Progenitor cell of endocrine pancreas (in vitro differentiated cells): ENCODE measurements at regions not wholly inside any gene's neighbourhood (a gene's known extent, or its start where the extent isn't known, plus 50 kb on each side); places are given as distances from the start of the nearest gene placed in this dataset.
"Not testable (repeated sequence)": the region's sequence is repeated elsewhere in the genome, so short reads cannot be mapped to it uniquely, and the experiment has no call there.

ENCODE experiments used
- DNase-seq: peaks from one replicate; pipeline ENCODE4 v3.0.0; 2021; ENCODE audit warnings: low spot score; ENCODE audit not compliant: unreplicated experiment
- H3K27ac Mint-ChIP-seq: 2 replicates; pipeline ENCODE4 v1.8.0; 2021; ENCODE audit warnings: mild to moderate bottlenecking, moderate library complexity, mixed read lengths
- H3K27me3 Mint-ChIP-seq: 2 replicates; pipeline ENCODE4 v1.8.0; 2021; ENCODE audit warnings: mixed read lengths
- H3K36me3 Mint-ChIP-seq: 2 replicates; pipeline ENCODE4 v1.8.0; 2022; ENCODE audit warnings: mixed read lengths; ENCODE audit not compliant: insufficient read depth
- H3K4me1 Mint-ChIP-seq: 2 replicates; pipeline ENCODE4 v1.8.0; 2021; ENCODE audit warnings: low read depth, mixed read lengths
- H3K4me3 Mint-ChIP-seq: 2 replicates; pipeline ENCODE4 v1.8.0; 2021; ENCODE audit warnings: low read depth, mild to moderate bottlenecking, moderate library complexity, mixed read lengths
- H3K9me3 Mint-ChIP-seq: 2 replicates; pipeline ENCODE4 v1.8.0; 2021; ENCODE audit warnings: low read depth, mixed read lengths
- CTCF ChIP-seq: fragments of 200-600 bp; sonication (generic); IDR thresholded peaks from one replicate; pipeline ENCODE4 v1.5.0; 2021; ENCODE audit warnings: antibody characterized with exemption, mild to moderate bottlenecking; ENCODE audit not compliant: unreplicated experiment

- H3K9me3 Mint-ChIP-seq = no peaks in the 10 kb centered on the region
- H3K27me3 Mint-ChIP-seq = peaks cover 5% of the 10 kb centered on the region
- DNase-seq = no peak
- no peaks in the 10 kb centered on the region for H3K4me1 Mint-ChIP-seq
- TF ChIP-seq CTCF = no peak
- H3K4me3 Mint-ChIP-seq = no peak overlapping the region
- H3K36me3 Mint-ChIP-seq = no peaks in the 10 kb centered on the region
- no peak overlapping the region for H3K27ac Mint-ChIP-seq
These were observed 82.9 kb upstream of the NAMPT start for GRCh38 chr7:106367664-106368063.

GRCh38 chr7:106367018-106367420, 82.2 kb upstream of the NAMPT start:
- Mint-ChIP-seq H3K9me3 (no peaks in the 10 kb centered on the region), H3K4me3 (no peak overlapping the region), H3K27me3 (peaks cover 7% of the 10 kb centered on the region), H3K36me3 (no peaks in the 10 kb centered on the region), H3K27ac (no peak overlapping the region), H3K4me1 (no peaks in the 10 kb centered on the region)
- TF ChIP-seq CTCF = no peak
- no peak for DNase-seq

GRCh38 chr7:106365252-106366005, 80.6 kb upstream of the NAMPT start:
- Mint-ChIP-seq H3K27ac (no peak overlapping the region), H3K9me3 (peaks cover 6% of the 10 kb centered on the region), H3K4me1 (no peaks in the 10 kb centered on the region), H3K36me3 (no peaks in the 10 kb centered on the region), H3K27me3 (peaks cover 12% of the 10 kb centered on the region), H3K4me3 (no peak overlapping the region)
- no peak for DNase-seq
- TF ChIP-seq CTCF = no peak

GRCh38 chr7:106362507-106362906, 77.7 kb upstream of the NAMPT start:
- H3K27me3 Mint-ChIP-seq = peaks cover 12% of the 10 kb centered on the region
- not testable (repeated sequence) for H3K27ac Mint-ChIP-seq

GRCh38 chr7:106358103-106358663, 73.4 kb upstream of the NAMPT start:
- no peak for DNase-seq
- Mint-ChIP-seq H3K4me1 (peaks cover 2% of the 10 kb centered on the region), H3K4me3 (no peak overlapping the region), H3K9me3 (peaks cover 8% of the 10 kb centered on the region), H3K36me3 (no peaks in the 10 kb centered on the region), H3K27me3 (peaks cover 16% of the 10 kb centered on the region), H3K27ac (no peak overlapping the region)
- no peak for TF ChIP-seq CTCF

More at GRCh38 chr7:106362507-106362906, 77.7 kb upstream of the NAMPT start:
- H3K9me3 Mint-ChIP-seq, H3K4me3 Mint-ChIP-seq, DNase-seq, H3K4me1 Mint-ChIP-seq, H3K36me3 Mint-ChIP-seq: not testable (repeated sequence)

GRCh38 chr7:106357675-106358074, 72.9 kb upstream of the NAMPT start:
- Mint-ChIP-seq H3K9me3 (peaks cover 8% of the 10 kb centered on the region), H3K27ac (no peak overlapping the region), H3K36me3 (no peaks in the 10 kb centered on the region), H3K4me1 (peaks cover 2% of the 10 kb centered on the region), H3K27me3 (peaks cover 14% of the 10 kb centered on the region), H3K4me3 (no peak overlapping the region)
- no peak for TF ChIP-seq CTCF
- DNase-seq = no peak
